Fibroblast of gingiva (primary cell): ENCODE measurements at regions not wholly inside any gene's neighbourhood (a gene's known extent, or its start where the extent isn't known, plus 50 kb on each side); places are given as distances from the start of the nearest gene placed in this dataset.
"Not testable (repeated sequence)": the region's sequence is repeated elsewhere in the genome, so short reads cannot be mapped to it uniquely, and the experiment has no call there.

Experiments
- DNase-seq: peaks from one replicate; pipeline ENCODE4 v3.0.0-alpha.2; 2011; ENCODE audit warnings: low read depth

DNA sequence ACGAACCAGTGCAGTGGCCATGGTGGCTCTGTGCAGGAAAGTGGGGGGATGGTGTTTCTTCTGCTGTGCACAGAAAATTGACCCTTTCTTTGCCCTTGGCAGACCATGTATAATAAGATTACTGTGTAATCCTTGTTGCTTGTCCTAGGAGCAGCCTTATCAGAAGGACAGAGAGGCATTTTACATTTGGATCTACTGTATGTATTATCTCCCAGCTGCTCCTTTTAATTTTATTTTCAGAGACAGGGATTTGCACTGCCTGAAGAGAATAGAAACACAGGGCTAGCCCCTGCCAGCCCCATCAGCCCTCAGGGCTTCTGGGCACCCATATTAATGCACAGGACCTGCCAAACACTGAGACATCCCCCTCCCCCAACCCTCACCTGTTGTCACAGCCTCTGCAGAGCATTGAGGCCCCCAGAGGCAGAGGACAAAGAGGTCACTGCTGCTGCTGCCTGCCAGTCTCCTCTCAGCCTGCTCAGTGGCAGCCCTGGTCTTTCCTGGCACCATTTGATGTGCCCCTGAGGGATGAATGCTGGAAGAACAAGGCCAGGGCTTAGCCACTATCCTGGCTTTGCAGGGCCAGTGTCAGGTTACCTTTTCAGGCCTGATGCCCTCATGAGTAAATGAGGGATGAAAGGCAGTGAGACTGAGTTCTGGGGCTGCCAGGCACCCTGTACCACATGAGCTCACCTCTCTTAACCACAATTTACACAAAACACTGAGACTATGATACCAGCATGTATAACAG lies 533.4 kb downstream of the NTRK3 start:
- DNase-seq, result no peak

DNA sequence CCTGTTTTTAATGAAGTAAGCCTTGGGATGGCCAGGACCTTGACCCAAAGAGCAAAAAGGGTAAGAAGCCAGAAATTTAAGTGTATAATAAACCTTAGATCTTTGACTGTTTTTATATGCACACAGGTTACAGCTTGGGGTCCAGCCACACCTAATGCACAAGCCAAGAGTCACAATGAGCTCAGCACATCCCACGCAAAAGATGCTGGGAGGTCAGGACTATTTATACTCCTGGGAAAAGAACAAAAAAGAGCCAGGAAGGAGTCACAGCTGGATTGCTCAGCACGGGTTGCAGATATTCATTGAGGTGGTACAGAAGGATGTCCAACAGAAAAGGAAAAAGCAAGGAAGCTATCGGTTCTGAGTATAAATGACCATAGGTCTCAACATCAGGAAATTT lies 536.3 kb downstream of the NTRK3 start:
- no peak for DNase-seq

DNA sequence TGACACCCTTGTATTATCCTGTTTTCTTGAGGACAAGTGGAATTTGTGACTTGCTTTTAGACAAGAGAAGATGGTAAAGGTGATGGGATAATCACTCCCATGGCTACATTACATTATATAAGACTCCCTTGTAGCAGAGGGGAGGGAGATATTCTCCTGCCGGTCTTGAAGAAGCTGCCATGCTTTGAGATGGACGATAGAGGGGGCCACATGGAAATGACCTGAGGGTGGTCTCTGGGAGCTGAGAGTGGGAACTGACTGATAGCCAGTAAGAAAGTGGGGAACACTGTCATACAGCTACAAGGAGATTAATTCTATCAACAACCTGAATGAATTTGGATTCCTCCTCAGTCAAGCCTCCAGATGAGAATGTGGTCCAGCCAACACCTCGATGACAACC lies 540.1 kb downstream of the NTRK3 start:
- no peak for DNase-seq

DNA sequence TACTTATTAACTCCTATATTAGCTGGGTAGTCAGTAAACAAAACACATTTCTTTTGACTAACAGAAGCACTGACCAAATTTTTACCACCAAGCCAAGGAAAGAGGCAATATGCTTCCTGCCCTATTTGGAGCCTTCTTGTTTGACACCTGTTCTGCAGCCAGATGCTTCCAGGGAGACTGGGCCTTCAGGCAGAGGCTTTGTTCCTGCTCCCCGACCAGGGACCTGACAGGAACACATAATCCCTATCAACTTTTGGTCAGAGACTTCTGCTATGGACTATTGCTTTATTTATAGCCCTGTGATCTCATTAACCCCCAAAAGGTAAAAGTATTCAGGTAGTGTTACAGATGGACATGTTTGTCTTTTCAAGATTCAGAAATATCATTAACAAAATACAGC lies 541.3 kb downstream of the NTRK3 start:
- no peak for DNase-seq

DNA sequence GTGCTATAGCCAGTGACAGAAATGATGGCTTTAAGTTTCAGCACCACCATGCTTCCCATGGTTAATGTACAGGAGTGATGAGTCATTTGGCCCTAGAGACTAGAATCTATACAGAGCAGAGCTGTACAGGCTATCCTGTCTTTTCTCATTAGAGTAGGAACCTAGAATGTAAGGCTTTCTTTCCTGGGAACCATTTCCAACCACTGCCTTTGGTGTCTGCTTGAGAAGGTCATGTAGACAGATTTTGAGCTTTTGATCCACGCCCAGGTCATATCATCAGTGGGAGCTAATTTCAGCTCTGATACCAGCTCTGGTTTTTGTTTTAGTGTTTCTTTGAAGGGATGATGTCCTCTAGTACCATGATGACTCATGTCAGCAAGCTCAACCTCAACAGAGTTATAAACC lies 543.1 kb downstream of the NTRK3 start:
- DNase-seq, result no peak

DNA sequence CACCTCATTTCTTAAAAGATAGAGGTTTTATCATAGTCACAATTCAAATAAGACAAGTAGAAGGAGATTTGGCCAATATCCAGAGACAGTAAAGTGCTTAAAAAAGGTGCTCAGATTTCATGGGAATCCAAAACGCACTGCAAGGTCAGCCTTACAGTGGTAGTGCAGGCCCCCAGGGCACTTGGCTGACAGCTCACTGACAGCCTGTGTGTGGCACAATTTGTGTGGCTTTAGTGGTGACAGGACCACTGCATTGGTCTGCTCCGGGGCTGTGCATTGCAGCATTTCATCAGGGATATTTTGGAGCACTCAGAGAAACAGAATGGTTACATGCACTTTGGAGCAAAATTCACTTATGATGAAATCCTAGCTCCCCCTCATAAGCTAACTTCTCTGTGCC lies 544.3 kb downstream of the NTRK3 start:
- DNase-seq, result no peak

DNA sequence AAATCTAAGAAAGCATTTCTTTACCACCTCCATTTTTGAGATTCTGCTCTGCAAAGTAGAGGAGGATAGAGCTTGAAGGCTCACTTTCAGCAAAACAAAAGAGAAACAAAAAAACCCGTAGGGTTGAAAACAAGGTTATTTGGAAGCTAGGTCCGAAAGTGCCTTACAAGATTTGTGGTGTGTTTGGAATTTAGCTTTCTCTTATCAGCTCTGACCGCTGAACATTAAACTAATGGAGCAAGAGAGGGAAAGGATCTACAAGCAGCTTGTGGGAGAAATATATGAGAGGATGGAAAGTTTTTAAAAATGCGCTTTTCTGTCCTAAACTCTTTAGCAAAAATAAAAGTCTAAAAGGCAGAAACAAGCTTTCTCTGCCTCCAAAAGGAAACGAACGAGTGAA lies 545.5 kb downstream of the NTRK3 start:
- DNase-seq, result no peak

DNA sequence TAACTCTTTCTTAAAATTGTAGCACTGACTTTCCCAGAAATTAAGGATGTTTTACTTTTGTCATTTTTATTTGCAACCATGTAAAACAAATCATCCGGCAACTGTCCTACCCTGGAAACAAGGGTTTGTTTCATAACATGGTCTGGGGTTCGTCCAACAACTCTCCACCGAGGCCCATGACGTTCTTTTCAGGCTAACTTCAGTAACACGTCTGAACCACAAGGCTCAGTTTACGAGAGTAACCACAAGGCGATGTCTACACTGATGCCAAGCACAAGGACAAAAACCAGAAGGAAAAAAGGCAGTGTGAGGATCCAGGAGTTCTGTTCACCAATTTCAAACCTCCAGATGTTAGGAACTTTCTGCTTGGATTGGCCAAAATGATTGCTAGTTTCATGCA lies 546.1 kb downstream of the NTRK3 start:
- DNase-seq, result no peak

DNA sequence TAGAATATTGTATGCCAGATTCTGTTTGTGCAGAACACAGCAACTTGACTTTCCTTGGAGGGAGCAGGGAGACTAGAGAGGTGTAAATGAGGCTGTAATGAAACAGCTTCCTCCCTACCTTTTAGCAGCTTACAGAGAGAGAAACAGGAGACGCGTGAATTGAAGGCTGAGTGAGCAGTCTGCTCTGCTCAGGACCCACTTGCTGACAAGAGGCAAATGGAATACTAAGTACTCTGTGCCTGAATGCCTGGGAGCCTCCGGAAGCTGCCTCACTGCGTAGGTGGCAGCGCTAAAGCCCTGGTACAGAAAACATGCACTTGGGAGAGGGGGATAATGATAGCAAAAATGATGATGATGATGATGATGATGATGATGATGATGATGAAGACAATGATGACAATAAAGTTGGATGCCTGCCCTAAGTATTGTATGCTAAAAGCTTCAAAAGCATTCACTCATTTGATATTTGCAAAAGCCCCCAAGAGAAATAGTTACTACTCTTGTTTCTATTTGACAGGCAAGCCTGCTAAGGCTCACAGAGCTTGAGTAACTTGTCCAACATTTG lies 548.9 kb downstream of the NTRK3 start:
- no peak for DNase-seq

DNA sequence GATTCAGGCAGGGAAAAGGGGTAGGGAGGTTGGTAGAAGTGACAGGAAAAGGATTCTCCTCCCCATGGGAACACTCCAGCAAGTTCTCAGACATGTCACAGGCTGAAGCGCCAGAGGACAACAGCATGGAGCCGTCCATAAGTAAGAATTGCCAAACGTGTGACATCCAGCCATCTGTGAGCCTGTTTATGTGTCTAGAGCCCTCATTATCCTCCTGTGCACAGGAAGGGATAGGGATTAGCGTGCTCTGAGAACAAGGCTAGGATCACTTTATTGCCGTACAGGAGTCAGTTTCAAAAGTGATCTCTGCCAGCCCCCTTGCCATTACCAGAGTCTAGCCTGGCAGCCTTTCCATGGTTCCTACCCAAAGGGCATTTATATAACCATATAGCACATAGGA lies 549.5 kb downstream of the NTRK3 start:
- DNase-seq, result no peak

DNA sequence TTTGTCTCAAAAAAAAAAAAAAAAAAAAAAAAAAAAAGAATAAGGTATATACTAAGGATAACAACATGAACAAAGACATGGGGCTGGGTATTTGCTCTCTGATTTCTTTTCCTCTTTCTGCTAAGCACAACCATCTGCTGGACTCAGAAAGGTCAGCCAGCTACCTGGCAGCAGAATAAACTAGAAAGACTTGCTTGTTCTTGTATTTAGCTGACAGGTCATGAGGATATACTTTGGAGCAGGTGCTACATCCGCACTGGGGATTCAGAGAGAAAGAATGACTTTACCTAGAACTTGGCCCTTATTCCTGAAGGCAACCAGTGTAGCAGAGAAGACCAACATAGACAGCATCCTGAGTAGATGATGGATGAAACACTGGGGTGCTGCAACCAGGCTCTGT lies 550.5 kb downstream of the NTRK3 start:
- DNase-seq, result no peak

DNA sequence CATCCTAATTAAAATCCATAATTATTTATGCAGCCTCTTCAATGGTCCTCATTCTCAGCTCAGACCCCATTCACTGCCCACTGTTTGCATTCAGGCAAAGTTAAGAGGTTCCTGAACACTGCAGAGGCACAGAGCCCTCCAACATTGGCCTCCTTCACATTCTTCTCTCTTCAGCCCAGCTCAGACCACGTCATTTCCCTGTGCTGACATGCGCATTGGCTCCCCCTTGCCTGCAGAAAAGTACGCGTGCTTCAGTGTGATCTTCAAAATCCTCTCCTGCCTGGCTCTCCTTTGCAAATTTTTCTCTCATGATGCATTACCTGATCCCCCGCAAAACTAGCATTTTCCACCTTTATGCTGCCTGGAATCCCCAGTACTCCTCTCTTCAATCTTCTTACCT lies 552.3 kb downstream of the NTRK3 start:
- no peak for DNase-seq

DNA sequence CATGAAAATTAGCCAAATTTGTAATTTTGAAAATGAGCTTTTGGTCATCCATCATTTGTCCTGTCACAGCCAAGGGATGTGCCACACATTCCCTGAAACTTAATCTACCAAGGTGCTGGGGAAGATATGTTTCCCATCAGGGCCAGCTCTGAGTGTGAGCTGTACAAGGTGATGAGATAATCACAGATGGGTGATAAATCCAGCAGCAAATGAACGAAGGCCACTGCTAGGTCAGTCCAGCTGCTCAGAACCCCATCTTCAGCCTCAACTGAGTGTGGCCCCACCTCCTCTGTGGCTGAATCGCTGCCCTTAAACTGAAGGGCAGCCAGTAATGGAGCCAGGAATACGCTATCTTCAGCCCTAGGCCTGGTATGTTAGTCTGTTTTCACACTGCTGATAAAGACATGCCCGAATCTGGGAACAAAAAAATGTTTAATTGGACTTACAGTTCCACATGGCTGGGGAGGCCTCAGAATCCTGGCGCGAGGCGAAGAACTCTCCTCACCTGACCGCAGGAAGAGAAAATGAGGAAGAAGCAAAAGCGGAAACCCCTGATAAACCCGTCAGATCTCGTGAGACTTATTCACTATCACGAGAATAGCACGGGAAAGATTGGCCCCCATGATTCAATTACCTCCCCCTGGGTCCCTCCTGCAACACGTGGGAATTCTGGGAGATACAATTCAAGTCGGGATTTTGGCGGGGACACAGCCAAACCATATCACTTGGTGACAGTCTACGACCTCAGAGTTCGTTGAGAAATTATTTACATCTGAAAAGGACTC lies 553.0 kb downstream of the NTRK3 start:
- DNase-seq, result no peak

DNA sequence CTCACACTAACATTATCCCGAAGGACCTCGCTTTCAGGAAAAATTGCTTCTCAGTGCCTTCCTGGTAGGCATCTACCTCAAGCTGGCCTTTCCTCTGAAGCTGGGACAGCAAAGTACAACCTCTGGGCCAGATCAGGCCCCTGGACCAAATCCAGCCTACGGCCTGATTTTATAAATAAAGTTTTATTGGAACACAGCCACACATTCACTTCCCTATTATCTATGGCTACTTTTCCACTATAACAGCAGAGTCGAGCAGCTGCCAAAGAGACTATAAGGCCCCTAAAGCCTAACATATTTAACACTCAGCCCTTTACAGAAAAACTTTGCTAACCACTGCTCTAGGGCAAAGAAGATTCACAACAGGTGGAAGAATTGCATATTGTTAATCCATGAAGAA lies 554.3 kb downstream of the NTRK3 start:
- no peak for DNase-seq

DNA sequence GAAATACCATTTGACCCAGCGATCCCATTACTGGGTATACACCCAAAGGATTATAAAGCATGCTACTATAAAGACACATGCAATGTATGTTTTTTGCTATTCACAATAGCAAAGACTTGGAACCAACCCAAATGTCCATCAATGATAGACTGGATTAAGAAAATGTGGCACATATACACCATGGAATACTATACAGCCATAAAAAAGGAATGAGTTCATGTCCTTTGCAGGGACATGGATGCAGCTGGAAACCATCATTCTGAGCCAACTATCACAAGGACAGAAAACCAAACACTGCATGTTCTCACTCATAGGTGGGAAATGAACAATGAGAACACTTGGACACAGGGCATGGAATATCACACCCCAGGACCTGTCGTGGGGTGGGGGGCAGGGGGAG lies 558.1 kb downstream of the NTRK3 start:
- not testable (repeated sequence) for DNase-seq

DNA sequence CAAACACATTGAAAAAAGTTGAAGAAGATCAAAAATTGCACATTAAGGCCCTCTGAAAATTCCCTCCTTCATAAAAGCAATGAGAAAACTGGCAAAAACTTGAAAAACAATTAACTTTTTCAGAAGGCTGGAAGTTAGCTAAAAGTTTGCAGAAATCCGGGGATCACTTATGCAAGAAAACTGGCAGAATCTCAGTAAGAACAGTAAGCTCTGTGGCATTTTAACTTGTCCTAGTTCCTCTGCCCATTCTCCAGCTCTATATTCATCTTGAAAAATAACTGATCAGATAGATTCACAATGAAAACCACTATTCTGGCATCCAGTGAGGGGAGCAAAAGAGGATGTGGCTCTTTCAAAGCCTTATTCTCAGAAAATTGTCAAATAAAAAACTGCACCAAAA lies 566.8 kb downstream of the NTRK3 start:
- no peak for DNase-seq

DNA sequence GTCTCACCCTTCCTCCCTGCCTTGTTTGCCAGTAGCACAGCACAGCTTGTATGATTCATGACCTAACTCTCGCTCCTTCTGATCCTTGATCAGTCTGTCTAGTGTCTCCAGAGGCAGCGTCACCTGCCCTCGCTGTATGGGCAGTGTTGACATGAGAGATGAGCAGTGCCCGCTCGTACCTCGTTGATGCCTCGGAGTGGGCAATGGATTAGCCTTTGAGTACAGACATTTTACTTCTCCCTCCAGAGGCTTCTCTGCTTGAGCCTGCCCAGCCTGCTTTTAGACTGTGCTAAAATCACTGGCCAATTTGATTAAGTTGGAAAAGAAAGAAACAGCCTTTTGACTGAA lies 569.0 kb downstream of the NTRK3 start:
- no peak for DNase-seq

DNA sequence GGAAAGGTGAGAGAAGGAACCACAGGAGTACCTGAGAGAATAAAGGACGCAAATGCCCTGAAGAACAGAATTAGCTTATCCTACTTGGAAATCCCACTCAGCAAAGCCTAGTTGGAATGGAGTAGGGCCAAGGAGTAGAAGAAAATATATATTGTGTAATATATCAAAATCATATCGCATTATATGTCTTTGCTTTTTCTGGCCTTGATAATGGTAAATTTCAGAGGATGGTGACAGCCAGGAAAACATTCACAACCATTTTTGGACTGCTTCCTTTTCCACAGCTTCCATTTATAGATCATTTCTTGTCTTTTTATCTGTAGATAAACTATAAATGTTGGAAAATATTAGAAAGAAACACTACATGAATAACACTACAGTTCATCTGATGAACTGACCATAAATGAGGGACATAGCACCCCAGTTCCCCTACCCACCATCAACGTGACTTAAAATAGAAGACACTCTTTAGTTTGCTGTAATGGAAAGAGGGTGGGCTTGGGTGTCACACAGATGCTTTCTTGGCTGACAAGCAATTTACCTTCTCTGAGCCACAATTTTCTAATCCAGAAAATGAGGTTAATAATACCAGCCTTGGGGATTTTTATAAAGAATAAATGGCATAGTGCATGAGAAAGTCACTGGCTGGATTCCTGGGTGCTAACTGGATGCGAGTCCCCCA lies 569.6 kb downstream of the NTRK3 start:
- DNase-seq, result no peak

DNA sequence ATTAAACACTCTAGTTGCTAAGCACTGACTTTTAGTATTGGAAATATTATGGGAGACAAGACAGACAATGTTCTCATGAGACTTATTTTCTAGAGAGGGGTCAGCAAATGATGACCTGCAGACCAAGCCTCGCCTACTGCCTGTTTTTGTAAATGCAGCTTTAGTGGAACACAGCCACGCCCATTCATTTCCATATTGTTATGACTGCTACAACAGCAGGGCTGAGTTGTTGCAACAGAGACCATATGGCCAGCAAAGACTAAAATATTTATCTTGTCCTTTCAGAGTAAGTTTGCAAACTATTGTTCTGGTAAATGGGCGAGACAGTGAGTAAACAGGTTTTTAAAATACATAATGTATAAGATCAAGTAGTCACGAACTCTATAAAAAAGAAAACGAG lies 570.2 kb downstream of the NTRK3 start:
- no peak for DNase-seq

DNA sequence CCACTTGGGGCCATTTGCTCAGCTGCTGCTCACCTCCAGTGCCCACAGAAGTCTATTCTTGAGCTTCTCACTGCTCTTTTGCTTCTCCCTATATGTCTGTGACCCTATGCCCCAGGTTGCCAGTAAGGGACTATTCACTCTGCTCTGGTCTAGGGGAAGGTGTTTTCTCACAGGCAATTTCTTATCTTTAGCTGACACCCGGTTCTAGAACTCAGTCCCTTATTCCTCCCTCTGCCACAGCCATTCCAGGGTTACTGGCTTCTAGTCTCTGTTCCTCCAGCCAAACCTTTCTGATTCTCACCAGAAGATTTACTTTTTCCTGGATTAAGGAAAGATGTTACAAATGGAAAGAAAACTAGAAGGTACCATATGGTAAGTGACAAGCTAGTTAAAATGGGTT lies 574.0 kb downstream of the NTRK3 start:
- DNase-seq, result no peak

DNA sequence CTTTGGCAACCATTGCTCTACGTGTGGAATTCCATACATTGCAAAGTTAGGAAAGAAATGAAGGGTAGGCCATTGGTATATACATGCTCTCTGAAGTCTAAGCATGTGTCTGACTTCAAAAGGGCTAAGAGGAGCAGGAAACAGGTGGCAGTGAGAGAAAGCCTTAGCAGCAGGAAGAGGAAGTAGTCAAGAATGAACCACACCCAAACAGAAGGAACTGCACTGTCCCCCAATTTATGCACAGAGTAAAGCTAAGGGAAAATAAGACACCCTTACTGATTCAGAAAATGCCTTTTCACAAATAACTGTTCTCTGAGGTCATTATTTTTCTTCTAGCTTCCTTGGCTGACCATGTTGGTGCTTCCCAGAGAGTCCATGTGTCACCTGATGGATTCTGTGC lies 575.4 kb downstream of the NTRK3 start:
- DNase-seq, result no peak

DNA sequence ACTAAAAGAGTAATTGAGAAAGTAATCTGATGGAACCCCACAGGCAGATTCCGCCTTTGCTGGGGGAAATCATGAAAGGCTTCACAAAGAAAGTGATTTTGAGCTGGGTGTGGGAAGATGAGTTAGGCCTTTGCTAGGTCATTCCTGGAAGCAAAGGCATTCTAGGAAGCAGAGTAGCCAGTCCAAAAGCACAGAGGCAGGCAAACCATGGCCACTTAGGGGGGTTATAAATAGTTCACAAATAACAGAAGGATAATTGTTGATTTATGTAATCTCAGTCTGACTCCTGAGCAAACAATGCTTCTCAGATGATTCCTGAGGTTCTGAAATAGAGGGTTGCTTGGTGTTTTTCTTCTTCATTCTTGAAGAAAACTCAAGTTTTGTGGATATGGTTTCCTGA lies 576.3 kb downstream of the NTRK3 start:
- no peak for DNase-seq

DNA sequence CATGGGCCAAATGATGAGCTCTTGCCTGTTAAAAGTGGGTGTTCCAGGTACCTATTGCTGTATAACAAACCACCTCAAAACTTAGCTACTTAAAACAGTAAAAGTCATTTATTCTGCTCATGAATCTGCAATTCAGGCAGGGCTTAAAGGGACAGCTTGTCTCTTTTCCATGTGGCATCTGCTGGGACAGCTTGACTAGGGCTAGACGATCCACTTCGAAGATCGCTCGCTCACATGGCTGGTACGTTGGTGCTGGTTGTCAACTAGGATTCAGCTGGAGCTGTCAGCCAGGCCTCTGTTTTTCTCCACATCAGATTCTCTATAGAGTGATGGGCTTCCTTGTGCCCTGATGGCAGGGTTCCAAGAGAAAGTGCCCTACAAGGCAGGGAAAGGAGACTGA lies 581.3 kb downstream of the NTRK3 start:
- no peak for DNase-seq
